KMS-11 (cell line): ENCODE measurements at regions not wholly inside any gene's neighbourhood (a gene's known extent, or its start where the extent isn't known, plus 50 kb on each side); places are given as distances from the start of the nearest gene placed in this dataset.

Experiments
- H2AFZ ChIP-seq: fragments of 200-600 bp; sonication (generic); 2 replicates; pipeline ENCODE4 v1.6.1; 2016; ENCODE audit warnings: antibody characterized with exemption, mixed run types, low read depth
- H3K27ac ChIP-seq: fragments of 200-600 bp; sonication (generic); 2 replicates; pipeline ENCODE4 v1.6.1; 2016; ENCODE audit warnings: mild to moderate bottlenecking, mixed run types
- H3K27me3 ChIP-seq: fragments of 200-600 bp; sonication (generic); 2 replicates; pipeline ENCODE4 v1.6.1; 2017; ENCODE audit warnings: mild to moderate bottlenecking, low read depth, mixed run types, moderate library complexity; ENCODE audit not compliant: insufficient read depth
- H3K36me3 ChIP-seq: fragments of 200-600 bp; sonication (generic); 2 replicates; pipeline ENCODE4 v1.6.1; 2017; ENCODE audit warnings: mild to moderate bottlenecking, mixed run types; ENCODE audit not compliant: insufficient read depth
- H3K4me1 ChIP-seq: fragments of 200-600 bp; sonication (generic); 2 replicates; pipeline ENCODE4 v1.6.1; 2016; ENCODE audit warnings: mild to moderate bottlenecking, low read depth, mixed run types; ENCODE audit not compliant: poor library complexity, severe bottlenecking
- H3K4me2 ChIP-seq: fragments of 200-600 bp; sonication (generic); 2 replicates; pipeline ENCODE4 v1.7.0; 2016; ENCODE audit warnings: mild to moderate bottlenecking, mixed run types
- H3K4me3 ChIP-seq: fragments of 200-600 bp; sonication (generic); IDR thresholded peaks from 2 replicates; pipeline ENCODE4 v1.6.1; 2017; ENCODE audit warnings: low read depth, low read length, mixed read lengths; ENCODE audit not compliant: insufficient read depth
- H3K79me2 ChIP-seq: fragments of 200-600 bp; sonication (generic); 2 replicates; pipeline ENCODE4 v1.6.1; 2016; ENCODE audit warnings: low read depth, mixed run types; ENCODE audit not compliant: insufficient read depth
- H3K9ac ChIP-seq: fragments of 200-600 bp; sonication (generic); 2 replicates; pipeline ENCODE4 v1.6.1; 2016; ENCODE audit warnings: mild to moderate bottlenecking, mixed run types
- H4K20me1 ChIP-seq: fragments of 200-600 bp; sonication (generic); 2 replicates; pipeline ENCODE4 v1.6.1; 2016; ENCODE audit warnings: mild to moderate bottlenecking, mixed run types; ENCODE audit not compliant: insufficient read depth
- TF ChIP-seq, protein P1 (sequence below): fragments of 200-600 bp; sonication (generic); conservative IDR thresholded peaks from 2 replicates; pipeline ENCODE4 v1.6.1; 2017; ENCODE audit warnings: low read depth, mild to moderate bottlenecking, antibody characterized with exemption, low read length, moderate library complexity, mixed read lengths

DNA sequence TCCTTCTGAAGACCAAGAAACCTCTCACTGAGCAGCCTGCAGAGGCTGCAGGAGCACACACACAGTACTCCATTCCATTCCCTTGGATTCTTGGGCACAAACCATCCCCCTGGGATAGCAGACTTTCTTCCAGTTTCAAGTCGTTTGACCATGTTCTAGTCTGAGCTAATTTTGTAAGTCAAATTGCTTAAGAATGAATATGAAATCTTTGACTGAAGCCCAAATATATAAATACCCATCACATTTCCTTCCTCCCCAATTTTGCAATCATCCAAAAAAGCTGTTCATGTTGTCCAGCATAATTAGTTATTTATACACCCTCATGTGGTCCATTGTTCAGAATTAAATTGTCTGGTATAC, 231.2 kb upstream of the TPRG1 start:
- H3K4me2 ChIP-seq, result no peak overlapping the region
- no peaks in the 10 kb centered on the region for H3K27me3 ChIP-seq
- no peak overlapping the region for H3K27ac ChIP-seq

DNA sequence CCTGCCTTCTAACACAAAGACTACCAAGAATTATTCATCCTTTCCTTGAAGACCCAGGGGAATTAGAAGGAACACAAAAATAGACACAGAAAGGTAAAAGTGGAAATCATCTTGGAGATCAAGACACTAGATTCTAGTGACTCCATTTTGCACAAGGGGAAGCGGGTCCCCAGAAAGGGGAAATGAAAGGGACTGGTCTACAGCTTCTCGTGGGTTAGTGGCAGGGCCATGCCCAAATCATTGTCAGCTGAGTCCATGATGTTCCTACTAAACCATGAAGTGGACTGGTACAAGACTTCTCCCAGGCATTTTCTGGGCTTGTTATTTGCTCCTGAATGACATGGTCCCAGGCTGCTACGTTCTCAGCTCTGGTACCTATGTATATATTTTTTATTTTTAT, 230.7 kb upstream of the TPRG1 start:
- TF ChIP-seq, protein P1, sequence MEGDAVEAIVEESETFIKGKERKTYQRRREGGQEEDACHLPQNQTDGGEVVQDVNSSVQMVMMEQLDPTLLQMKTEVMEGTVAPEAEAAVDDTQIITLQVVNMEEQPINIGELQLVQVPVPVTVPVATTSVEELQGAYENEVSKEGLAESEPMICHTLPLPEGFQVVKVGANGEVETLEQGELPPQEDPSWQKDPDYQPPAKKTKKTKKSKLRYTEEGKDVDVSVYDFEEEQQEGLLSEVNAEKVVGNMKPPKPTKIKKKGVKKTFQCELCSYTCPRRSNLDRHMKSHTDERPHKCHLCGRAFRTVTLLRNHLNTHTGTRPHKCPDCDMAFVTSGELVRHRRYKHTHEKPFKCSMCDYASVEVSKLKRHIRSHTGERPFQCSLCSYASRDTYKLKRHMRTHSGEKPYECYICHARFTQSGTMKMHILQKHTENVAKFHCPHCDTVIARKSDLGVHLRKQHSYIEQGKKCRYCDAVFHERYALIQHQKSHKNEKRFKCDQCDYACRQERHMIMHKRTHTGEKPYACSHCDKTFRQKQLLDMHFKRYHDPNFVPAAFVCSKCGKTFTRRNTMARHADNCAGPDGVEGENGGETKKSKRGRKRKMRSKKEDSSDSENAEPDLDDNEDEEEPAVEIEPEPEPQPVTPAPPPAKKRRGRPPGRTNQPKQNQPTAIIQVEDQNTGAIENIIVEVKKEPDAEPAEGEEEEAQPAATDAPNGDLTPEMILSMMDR, result no peak
- H3K27me3 ChIP-seq, result no peaks in the 10 kb centered on the region
- no peaks in the 10 kb centered on the region for H3K36me3 ChIP-seq
- no peaks in the 10 kb centered on the region for H3K4me1 ChIP-seq
- no peak overlapping the region for H3K9ac ChIP-seq
- no peak overlapping the region for H2AFZ ChIP-seq
- no peak overlapping the region for H3K4me3 ChIP-seq
- no peaks in the 10 kb centered on the region for H3K79me2 ChIP-seq
- no peak overlapping the region for H3K27ac ChIP-seq
- no peak overlapping the region for H3K4me2 ChIP-seq
- no peaks in the 10 kb centered on the region for H4K20me1 ChIP-seq

More for the DNA sequence above, 231.2 kb upstream of the TPRG1 start:
- Histone ChIP-seq H3K4me1 (no peaks in the 10 kb centered on the region), H2AFZ (no peak overlapping the region), H3K4me3 (no peak overlapping the region), H3K79me2 (no peaks in the 10 kb centered on the region), H4K20me1 (no peaks in the 10 kb centered on the region), H3K36me3 (no peaks in the 10 kb centered on the region), H3K9ac (no peak overlapping the region)
- TF ChIP-seq, protein P1, result no peak

DNA sequence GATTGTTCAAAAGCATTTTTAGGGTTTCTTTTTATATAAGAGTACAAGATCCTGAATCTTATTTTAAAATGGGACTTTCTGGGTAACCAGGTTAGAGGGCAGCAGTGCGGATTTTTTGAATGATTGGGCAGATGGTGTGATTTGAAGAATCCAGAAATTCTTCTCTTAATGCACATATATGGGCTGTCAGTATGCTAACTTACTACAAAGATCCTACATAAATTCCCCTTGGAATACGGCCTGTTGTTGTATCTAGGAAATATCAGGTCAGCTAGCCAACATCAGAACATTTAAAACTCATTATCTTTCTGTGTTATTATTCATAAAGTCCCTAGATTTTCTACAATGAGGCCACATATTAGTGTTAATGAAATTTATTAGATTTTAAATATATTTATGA, 229.6 kb upstream of the TPRG1 start:
- Histone ChIP-seq H3K9ac (no peak overlapping the region), H4K20me1 (no peaks in the 10 kb centered on the region), H3K36me3 (no peaks in the 10 kb centered on the region), H3K27ac (no peak overlapping the region), H3K4me2 (no peak overlapping the region), H3K4me3 (no peak overlapping the region), H3K27me3 (no peaks in the 10 kb centered on the region), H3K79me2 (no peaks in the 10 kb centered on the region), H3K4me1 (no peaks in the 10 kb centered on the region), H2AFZ (no peak overlapping the region)
- TF ChIP-seq, protein P1, result no peak

DNA sequence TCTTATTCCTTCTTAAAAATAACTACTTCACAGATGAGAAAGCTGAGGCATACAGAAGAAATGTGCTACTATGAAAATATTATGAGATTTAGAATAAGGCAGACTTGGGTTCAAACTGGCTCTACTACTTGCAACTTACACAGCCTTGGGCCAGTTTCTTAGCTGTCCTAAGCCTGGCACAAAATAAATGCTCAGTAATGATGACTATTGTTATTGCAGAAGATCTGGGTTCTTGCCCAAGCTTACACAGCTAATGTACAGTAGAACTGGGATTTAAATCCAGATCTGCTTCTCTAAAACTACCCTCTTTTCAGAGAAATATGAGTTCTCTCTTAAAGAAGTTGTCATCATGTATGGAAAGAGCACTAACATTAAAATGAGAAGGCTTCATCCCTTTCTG, 228.2 kb upstream of the TPRG1 start:
- H2AFZ ChIP-seq, result no peak overlapping the region

More for the DNA sequence above, 228.2 kb upstream of the TPRG1 start:
- H3K36me3 ChIP-seq, result no peaks in the 10 kb centered on the region
- H3K4me2 ChIP-seq, result no peak overlapping the region
- H3K4me1 ChIP-seq, result no peaks in the 10 kb centered on the region
- no peak overlapping the region for H3K4me3 ChIP-seq
- TF ChIP-seq, protein P1, result no peak
- no peaks in the 10 kb centered on the region for H4K20me1 ChIP-seq
- H3K27ac ChIP-seq, result no peak overlapping the region
- no peaks in the 10 kb centered on the region for H3K79me2 ChIP-seq
- H3K9ac ChIP-seq, result no peak overlapping the region
- no peaks in the 10 kb centered on the region for H3K27me3 ChIP-seq
